ENCODE measurements at regions not wholly inside any gene's neighbourhood (a gene's known extent, or its start where the extent isn't known, plus 50 kb on each side); places are given as distances from the start of the nearest gene placed in this dataset.

DNA sequence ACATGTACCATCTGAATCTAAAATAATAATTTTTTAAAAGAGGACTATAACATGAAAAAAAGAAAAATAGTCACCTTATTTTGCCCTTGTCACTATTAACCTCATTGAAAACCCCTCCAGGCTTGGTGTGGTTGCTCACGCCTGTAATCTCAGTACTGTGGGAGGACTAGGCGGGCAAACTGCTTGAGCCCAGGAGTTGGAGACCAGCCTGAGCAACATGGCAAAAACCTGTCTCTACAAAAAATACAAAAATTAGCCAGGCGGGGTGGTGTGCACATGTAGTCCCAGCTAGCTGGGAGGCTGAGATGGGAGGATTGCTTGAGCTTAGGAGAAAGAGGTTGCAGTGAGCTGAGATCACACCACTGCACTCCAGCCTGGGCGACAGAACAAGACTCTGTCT is 126.3 kb upstream of the KRAS start:
- Histone ChIP-seq H3K4me3 (ENCODE audit: low read depth in 1 of 3, low read length in 3 of 3) (no peak overlapping the region), H3K27ac (ENCODE audit: low read depth in 1 of 2, low read length in 2 of 2) (no peak overlapping the region), H3K9me3 (ENCODE audit: control insufficient read depth in 4 of 4, low read length in 3 of 4) (no peaks in the 10 kb centered on the region), H3K4me1 (ENCODE audit: control insufficient read depth in 4 of 4, insufficient read depth in 4 of 4, low read length in 3 of 4) (no peaks in the 10 kb centered on the region), H3K9ac (ENCODE audit: low read depth in 1 of 2, low read length in 2 of 2) (no peak overlapping the region), H3K36me3 (ENCODE audit: control insufficient read depth in 4 of 4, insufficient read depth in 3 of 4, low read depth in 1 of 4, low read length in 3 of 4) (no peaks in the 10 kb centered on the region), H3K27me3 (ENCODE audit: control insufficient read depth in 4 of 4, insufficient read depth in 4 of 4, low read length in 3 of 4) (no peaks in the 10 kb centered on the region)
- WGBS: 94% methylated on average over 4 of the region's 4 CpGs
- TF ChIP-seq REST (IDR thresholded peaks at IDR 0.05) (no peak), NR2F2 (IDR thresholded peaks at IDR 0.05) (no peak), FOXA2 (IDR thresholded peaks at IDR 0.05) (no peak), YY1 (IDR thresholded peaks at IDR 0.05) (no peak), RXRA (IDR thresholded peaks at IDR 0.05) (no peak), TAF1 (conservative IDR thresholded peaks at IDR 0.05) (no peak), HNF4G (IDR thresholded peaks at IDR 0.05) (no peak), CTCF (IDR thresholded peaks at IDR 0.05; ENCODE audit: low read depth, low read length, missing input control) (no peak)
- TF ChIP-seq, protein P1, sequence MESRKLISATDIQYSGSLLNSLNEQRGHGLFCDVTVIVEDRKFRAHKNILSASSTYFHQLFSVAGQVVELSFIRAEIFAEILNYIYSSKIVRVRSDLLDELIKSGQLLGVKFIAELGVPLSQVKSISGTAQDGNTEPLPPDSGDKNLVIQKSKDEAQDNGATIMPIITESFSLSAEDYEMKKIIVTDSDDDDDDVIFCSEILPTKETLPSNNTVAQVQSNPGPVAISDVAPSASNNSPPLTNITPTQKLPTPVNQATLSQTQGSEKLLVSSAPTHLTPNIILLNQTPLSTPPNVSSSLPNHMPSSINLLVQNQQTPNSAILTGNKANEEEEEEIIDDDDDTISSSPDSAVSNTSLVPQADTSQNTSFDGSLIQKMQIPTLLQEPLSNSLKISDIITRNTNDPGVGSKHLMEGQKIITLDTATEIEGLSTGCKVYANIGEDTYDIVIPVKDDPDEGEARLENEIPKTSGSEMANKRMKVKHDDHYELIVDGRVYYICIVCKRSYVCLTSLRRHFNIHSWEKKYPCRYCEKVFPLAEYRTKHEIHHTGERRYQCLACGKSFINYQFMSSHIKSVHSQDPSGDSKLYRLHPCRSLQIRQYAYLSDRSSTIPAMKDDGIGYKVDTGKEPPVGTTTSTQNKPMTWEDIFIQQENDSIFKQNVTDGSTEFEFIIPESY (IDR thresholded peaks at IDR 0.05): no peak
- TF ChIP-seq, protein P2, sequence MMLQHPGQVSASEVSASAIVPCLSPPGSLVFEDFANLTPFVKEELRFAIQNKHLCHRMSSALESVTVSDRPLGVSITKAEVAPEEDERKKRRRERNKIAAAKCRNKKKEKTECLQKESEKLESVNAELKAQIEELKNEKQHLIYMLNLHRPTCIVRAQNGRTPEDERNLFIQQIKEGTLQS (IDR thresholded peaks at IDR 0.05): no peak
- DNase-seq (ENCODE audit: low spot score): no peak

GRCh38 chr12:25376407-25376806 is 125.7 kb upstream of the KRAS start:
- TF ChIP-seq GABPA (IDR thresholded peaks at IDR 0.05 in 1 of 2, conservative IDR thresholded peaks at IDR 0.05 in 1 of 2): no peak
- no peak for TF ChIP-seq REST (IDR thresholded peaks at IDR 0.05)
- no peak for TF ChIP-seq HNF4A (conservative IDR thresholded peaks at IDR 0.05)
- no peak for TF ChIP-seq JUND (IDR thresholded peaks at IDR 0.05)
- TF ChIP-seq FOXA1 (IDR thresholded peaks at IDR 0.05): no peak
- TF ChIP-seq, protein P1 (IDR thresholded peaks at IDR 0.05): no peak
- no peak for TF ChIP-seq FOXA2 (IDR thresholded peaks at IDR 0.05)
- TF ChIP-seq YY1 (IDR thresholded peaks at IDR 0.05): no peak
- no peak for TF ChIP-seq NR2F2 (IDR thresholded peaks at IDR 0.05)
- TF ChIP-seq, protein P2 (IDR thresholded peaks at IDR 0.05): no peak
- no peak for TF ChIP-seq SP1 (IDR thresholded peaks at IDR 0.05)
- TF ChIP-seq MAX (IDR thresholded peaks at IDR 0.05): no peak
- no peak for TF ChIP-seq EGR1 (IDR thresholded peaks at IDR 0.05; ENCODE audit: low read depth in 2 of 2)
- no peak for TF ChIP-seq TAF1 (conservative IDR thresholded peaks at IDR 0.05)
- no peak for TF ChIP-seq RAD21 (IDR thresholded peaks at IDR 0.05)

More at GRCh38 chr12:25376407-25376806, 125.7 kb upstream of the KRAS start:
- Histone ChIP-seq H3K9me3 (ENCODE audit: control insufficient read depth in 4 of 4, low read length in 3 of 4) (no peaks in the 10 kb centered on the region), H3K27ac (ENCODE audit: low read depth in 1 of 2, low read length in 2 of 2) (no peak overlapping the region), H3K27me3 (ENCODE audit: control insufficient read depth in 4 of 4, insufficient read depth in 4 of 4, low read length in 3 of 4) (no peaks in the 10 kb centered on the region), H3K36me3 (ENCODE audit: control insufficient read depth in 4 of 4, insufficient read depth in 3 of 4, low read depth in 1 of 4, low read length in 3 of 4) (no peaks in the 10 kb centered on the region), H3K4me1 (ENCODE audit: control insufficient read depth in 4 of 4, insufficient read depth in 4 of 4, low read length in 3 of 4) (no peaks in the 10 kb centered on the region), H3K4me3 (ENCODE audit: low read depth in 1 of 3, low read length in 3 of 3) (no peak overlapping the region), H3K9ac (ENCODE audit: low read depth in 1 of 2, low read length in 2 of 2) (no peak overlapping the region)
- WGBS: 78% methylated on average over 1 of the region's 1 CpG
- DNase-seq (ENCODE audit: low spot score): no peak

Data from liver (tissue), 8 donors.